GM21825 (cell line): ENCODE measurements at regions not wholly inside any gene's neighbourhood (a gene's known extent, or its start where the extent isn't known, plus 50 kb on each side); places are given as distances from the start of the nearest gene placed in this dataset.
A peak's percentile ranks its signal among the peaks of the same experiment; 100 is the strongest.

Experiments
- ATAC-seq: cut with Tn5 transposase; IDR thresholded peaks from one replicate; pipeline ENCODE4 v1.9.1; 2021; ENCODE audit warnings: mild to moderate bottlenecking, moderate library complexity; ENCODE audit not compliant: unreplicated experiment

DNA sequence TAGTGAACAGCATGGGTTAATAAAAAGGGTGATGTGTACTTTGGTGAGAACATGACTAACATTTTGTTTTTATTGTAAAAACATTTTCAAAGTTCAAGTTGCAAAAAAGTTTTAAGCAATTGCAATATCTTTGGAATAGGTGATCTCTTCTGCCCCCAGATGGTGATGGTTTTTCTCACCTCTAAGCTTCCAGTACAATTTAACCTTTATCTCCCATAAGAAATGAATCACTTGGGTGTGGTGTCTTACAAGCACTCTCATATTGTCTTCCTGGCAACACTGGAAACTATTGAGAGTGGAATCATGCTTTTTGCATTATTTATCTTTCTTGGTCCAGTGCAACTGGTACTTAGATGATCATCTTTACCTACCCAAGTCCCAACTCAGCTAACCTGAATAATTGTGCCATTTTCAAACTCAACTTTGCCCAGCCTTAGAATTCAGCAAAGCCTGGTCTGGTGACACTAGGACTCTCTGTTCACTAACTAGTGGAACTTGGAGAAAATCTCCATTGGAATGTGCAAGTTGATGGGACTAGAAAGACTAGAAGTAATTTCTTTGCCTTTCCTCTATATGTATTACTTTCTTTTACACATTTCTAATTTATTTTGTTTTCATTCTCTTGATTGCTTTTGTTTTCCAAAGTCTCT, 964.7 kb upstream of the ZEB2 start:
- no peak for ATAC-seq

DNA sequence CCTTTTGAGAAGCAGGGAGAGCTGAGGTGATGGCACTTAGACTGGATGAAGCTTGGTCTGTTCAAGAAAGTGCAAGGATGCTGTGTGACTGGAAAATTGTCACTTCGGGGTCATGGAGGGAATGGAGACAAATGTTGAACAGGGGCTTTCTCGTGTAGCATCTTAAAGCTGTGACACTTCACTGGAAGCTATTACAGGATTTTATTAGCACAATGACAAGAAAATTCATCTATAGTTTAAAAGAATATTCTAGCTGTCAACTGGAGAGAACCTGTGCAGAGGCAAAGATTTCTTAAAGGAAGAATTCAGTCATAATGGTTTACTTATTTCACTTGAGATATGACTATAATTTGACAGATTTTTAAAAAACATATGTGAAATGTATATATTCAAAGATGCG, 963.9 kb upstream of the ZEB2 start:
- ATAC-seq: no peak

- ATAC-seq: no peak
Measured at GRCh38 chr2:145481334-145481922, 961.5 kb upstream of the ZEB2 start.

- ATAC-seq: no peak
Measured at GRCh38 chr2:145464866-145465265, 944.9 kb upstream of the ZEB2 start.

- ATAC-seq: no peak
Measured at GRCh38 chr2:145460112-145460511, 940.2 kb upstream of the ZEB2 start.

DNA sequence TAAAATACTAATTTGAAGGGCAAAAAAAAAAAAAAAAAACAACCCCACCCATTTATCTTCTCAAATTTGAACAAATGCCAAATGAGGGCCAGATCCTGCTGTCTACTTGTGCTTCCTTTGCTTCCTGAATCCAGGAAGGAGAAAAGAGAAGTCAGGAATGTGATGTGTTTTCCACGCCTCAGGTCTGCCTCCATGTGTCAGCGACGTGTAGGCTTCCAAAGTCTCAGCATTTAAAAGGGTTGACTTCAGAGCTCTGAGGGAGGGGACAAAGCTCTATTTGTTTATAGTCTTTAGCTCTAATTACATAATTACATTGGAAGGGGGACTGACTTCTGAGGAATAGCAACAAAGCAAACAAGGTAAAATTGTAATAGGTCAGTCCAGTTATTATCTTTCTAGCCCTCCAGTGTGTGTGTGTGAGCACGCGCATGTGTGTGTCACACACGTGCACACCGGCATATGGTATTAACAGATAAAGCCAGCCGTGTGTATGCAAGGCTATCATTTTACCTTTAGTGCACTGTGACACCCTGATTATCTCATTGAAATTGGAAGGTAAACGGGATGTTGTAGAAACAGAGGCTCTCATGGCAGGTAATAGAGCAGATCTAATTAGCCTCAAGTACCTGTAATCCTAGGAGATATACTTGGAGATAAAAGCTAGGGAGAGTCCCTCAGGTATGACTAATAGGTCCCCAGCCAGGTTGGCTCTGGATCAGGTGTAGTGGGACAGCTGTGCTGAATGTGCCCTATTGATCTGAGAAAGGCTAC, 911.4 kb upstream of the ZEB2 start:
- ATAC-seq: no peak

- no peak for ATAC-seq
Measured at GRCh38 chr2:145423809-145424208, 903.9 kb upstream of the ZEB2 start.

DNA sequence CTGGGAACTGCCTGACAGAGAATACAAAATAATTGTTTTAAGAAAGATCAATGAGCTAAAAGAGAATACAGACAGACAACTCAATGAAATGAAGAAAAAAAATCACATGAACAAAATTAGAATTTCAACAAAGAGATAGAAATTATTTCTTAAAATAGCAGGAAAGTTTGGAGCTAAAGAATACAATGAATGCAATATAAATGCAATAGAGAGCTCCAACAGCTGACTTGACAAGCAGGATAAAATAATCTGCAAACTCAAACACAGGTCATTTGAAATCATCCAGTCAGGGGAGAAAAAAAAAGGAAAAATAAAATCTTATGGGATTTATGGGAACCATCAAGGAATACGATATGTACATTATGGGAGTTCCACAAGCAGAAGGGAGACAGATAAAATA, 902.7 kb upstream of the ZEB2 start:
- no peak for ATAC-seq

GRCh38 chr2:145421841-145422240, 901.9 kb upstream of the ZEB2 start:
- no peak for ATAC-seq

- no peak for ATAC-seq
Measured at GRCh38 chr2:145416640-145417039, 896.7 kb upstream of the ZEB2 start.

DNA sequence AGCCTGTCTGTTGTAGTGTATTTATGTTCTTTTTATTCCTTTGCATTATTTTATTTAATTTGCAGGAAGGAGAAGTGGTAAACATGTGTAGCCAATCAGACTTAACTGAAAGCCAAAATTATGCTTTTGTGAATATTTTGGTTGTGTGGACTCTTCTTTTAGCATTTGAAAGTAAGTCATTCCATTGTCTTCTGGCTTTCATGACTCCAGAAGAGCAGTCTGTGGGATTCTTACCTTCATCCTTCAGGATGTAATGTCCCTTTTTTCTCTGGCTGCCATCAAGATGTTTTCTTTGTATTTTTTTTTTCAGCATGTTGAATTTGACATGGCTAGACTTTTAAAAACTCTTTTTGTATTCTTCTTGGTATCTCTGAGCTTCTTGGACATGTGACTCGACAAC, 895.2 kb upstream of the ZEB2 start:
- ATAC-seq: no peak

GRCh38 chr2:145413261-145414030, 893.5 kb upstream of the ZEB2 start:
- no peak for ATAC-seq

DNA sequence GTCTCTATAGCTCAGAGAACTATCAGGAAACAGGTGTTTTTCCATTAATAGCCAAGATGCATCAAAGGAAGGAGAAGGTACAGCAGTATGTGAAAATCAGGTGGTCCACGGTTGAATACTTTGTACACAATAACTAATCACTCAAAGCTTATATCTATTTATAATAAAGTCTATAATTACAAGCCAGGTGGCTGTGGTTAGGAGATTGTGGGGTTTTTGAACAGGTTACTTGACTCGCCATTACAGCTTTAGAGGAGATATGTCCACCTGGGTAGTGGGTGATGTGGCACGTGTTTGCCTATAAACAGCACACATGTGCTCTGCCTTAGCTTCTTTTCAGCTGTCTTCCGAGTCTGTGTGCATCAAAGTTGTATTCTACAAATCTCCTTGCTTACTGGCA, 892.2 kb upstream of the ZEB2 start:
- ATAC-seq: peak; percentile 43

DNA sequence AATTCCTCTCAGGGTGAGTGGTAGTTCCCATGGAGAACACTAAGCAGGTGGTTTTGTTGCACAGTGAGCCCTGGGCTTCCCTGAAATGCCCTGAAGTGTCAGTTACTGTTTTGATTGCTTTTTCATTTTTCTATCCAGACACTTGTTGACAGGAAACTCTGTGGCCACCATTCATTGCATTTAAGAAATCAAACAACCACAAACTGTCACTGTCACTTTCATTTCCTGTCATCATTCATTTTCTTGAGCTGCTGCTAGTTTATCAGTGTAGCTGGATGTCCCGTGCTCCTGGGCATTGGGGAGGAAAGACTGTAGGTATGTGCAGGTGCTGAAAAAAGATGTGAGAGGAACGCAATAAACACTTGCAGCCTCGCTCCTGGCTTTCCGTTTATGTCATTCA, 891.6 kb upstream of the ZEB2 start:
- ATAC-seq: peak; percentile 95

- ATAC-seq: no peak
Measured at GRCh38 chr2:145410086-145410485, 890.2 kb upstream of the ZEB2 start.

- no peak for ATAC-seq
Measured at GRCh38 chr2:145408980-145409379, 889.1 kb upstream of the ZEB2 start.

- no peak for ATAC-seq
Measured at GRCh38 chr2:145404690-145405089, 884.8 kb upstream of the ZEB2 start.

- no peak for ATAC-seq
Measured at GRCh38 chr2:145402706-145403277, 882.9 kb upstream of the ZEB2 start.

DNA sequence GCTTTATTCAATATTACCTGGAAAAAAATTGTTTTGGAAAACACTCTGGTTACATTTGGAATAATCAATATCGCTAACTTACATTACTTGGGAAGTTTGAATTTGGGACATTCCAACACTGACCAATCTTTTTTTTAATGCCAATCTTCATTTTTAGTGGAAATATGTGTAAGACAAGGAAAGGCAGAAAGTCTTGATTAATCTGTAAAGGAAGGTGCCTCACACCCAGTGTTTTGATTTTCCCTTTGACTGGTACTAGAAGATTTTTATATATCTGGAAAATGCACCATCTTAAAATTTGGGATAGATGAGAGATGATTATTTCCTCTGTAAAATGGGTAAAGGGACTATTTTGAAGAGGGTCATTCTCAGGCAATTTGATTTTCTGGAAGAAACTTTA, 879.2 kb upstream of the ZEB2 start:
- no peak for ATAC-seq

GRCh38 chr2:145394181-145394580, 874.3 kb upstream of the ZEB2 start:
- no peak for ATAC-seq

DNA sequence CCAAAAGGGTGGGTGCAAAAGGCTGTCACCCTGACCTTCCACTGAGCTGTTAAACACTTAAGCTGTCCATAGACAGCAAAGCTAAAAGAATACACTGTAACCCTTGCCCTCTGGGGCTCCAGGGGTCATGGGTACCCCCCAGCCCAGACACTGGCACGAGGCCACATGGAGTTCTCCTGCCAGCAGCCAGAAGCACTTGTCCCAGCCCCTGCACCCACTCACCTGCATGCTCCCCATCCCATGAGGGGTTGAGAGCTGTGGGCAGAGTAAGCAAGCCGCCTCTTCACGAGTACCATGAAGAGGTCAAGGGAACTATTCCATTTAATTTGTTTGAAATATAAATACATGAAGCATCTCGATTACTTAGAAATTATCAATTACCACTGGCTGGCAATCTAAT, 867.1 kb upstream of the ZEB2 start:
- no peak for ATAC-seq
